Choroid plexus epithelial cell (primary cell): ENCODE measurements at regions not wholly inside any gene's neighbourhood (a gene's known extent, or its start where the extent isn't known, plus 50 kb on each side); places are given as distances from the start of the nearest gene placed in this dataset.
A peak's percentile ranks its signal among the peaks of the same experiment; 100 is the strongest.

Experiments
- DNase-seq: peaks from one replicate; pipeline ENCODE4 v3.0.0-alpha.2; 2010; ENCODE audit warnings: low read depth
- H3K4me3 ChIP-seq: 2 replicates; pipeline ENCODE4 v1.5.1; 2011; ENCODE audit warnings: low read depth, mild to moderate bottlenecking, control low read depth, low read length, moderate library complexity
- TF ChIP-seq, protein P1 (sequence below): conservative IDR thresholded peaks from 2 replicates; pipeline ENCODE4 v1.5.1; 2011; ENCODE audit warnings: low read depth, mild to moderate bottlenecking, control low read depth, inconsistent platforms, low read length, moderate library complexity

DNA sequence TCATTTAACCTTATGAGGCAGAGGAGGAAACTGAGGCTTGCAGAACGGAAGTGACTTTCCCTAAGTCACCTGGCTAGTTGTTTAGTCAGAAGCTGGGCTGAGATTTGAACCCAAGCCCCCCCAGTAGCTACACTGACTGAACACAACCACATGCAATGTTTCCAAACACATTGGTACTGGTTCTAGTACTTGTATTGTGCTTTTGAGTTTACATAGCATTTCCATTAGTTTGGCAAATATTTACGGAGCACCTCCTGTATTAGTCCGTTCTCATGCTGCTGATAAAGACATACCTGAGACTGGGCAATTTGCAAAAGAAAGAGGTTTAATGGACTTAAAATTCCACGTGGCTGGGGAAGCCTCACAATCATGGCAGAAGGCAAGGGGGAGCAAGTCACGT, 56.3 kb upstream of the ITGA11 start:
- TF ChIP-seq, protein P1, sequence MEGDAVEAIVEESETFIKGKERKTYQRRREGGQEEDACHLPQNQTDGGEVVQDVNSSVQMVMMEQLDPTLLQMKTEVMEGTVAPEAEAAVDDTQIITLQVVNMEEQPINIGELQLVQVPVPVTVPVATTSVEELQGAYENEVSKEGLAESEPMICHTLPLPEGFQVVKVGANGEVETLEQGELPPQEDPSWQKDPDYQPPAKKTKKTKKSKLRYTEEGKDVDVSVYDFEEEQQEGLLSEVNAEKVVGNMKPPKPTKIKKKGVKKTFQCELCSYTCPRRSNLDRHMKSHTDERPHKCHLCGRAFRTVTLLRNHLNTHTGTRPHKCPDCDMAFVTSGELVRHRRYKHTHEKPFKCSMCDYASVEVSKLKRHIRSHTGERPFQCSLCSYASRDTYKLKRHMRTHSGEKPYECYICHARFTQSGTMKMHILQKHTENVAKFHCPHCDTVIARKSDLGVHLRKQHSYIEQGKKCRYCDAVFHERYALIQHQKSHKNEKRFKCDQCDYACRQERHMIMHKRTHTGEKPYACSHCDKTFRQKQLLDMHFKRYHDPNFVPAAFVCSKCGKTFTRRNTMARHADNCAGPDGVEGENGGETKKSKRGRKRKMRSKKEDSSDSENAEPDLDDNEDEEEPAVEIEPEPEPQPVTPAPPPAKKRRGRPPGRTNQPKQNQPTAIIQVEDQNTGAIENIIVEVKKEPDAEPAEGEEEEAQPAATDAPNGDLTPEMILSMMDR, result no peak
- H3K4me3 ChIP-seq, result no peak overlapping the region
- DNase-seq, result no peak

DNA sequence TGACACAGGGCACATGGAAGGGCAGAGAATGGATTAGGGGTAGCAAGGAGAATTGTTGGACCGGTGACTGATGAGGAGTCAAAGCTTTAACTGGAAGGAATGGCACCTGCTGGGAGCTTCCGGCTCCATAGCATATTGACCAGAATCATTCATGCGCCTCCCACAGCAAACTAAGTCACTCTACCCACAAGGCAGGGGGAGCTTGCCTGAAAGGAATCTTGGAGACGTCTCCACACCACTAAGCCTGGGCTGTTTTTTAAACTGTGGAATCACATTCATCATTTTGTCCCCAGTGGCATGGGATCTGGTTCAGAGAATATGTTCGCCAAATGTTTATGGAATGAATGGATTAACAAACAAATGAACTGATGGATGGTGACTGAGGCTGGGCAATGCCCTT, 57.0 kb upstream of the ITGA11 start:
- no peak overlapping the region for H3K4me3 ChIP-seq
- TF ChIP-seq, protein P1, result no peak
- no peak for DNase-seq

- no peak overlapping the region for H3K4me3 ChIP-seq
- TF ChIP-seq, protein P1, result no peak
- DNase-seq, result no peak
These were observed 57.5 kb upstream of the ITGA11 start for GRCh38 chr15:68489421-68489820.

GRCh38 chr15:68491415-68492106, 59.6 kb upstream of the ITGA11 start:
- no peak for DNase-seq
- no peak overlapping the region for H3K4me3 ChIP-seq
- TF ChIP-seq, protein P1, result no peak

DNA sequence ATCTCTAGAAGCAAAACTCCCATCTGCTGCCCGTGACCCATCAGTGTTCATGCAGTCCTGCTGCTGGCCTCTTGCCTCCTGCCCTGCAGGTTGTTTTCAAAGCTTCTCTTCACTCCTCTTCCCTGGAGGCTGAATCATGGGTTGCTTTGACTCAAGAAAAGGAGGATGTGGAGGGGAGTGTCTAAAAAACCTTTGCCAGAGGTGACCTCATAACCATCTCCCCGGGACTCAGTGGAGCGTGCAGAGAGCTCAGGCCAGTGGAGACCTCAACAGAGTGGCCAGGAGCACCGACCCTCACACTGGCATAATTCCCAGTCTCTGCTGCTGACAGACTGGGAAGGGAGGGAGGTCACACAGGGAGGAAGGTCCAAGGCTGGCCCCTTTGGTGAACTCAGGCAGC, 60.9 kb upstream of the ITGA11 start:
- peak; percentile 78 for DNase-seq
- H3K4me3 ChIP-seq, result no peak overlapping the region
- TF ChIP-seq, protein P1, result no peak

GRCh38 chr15:68493629-68494028, 61.7 kb upstream of the ITGA11 start:
- H3K4me3 ChIP-seq, result no peak overlapping the region
- TF ChIP-seq, protein P1, result no peak
- no peak for DNase-seq

- DNase-seq, result no peak
- no peak overlapping the region for H3K4me3 ChIP-seq
- TF ChIP-seq, protein P1, result no peak
These were observed 62.7 kb upstream of the ITGA11 start for GRCh38 chr15:68494573-68495110.
